ENCODE measurements at regions not wholly inside any gene's neighbourhood (a gene's known extent, or its start where the extent isn't known, plus 50 kb on each side); places are given as distances from the start of the nearest gene placed in this dataset.
"Not testable (repeated sequence)": the region's sequence is repeated elsewhere in the genome, so short reads cannot be mapped to it uniquely, and the experiment has no call there.

GRCh38 chr3:5699313-5699712 lies 511.8 kb downstream of the EDEM1 start:
- DNase-seq (ENCODE audit: extremely low read depth in 1 of 11, low read depth in 9 of 11, low spot score in 4 of 11), result no peak

DNA sequence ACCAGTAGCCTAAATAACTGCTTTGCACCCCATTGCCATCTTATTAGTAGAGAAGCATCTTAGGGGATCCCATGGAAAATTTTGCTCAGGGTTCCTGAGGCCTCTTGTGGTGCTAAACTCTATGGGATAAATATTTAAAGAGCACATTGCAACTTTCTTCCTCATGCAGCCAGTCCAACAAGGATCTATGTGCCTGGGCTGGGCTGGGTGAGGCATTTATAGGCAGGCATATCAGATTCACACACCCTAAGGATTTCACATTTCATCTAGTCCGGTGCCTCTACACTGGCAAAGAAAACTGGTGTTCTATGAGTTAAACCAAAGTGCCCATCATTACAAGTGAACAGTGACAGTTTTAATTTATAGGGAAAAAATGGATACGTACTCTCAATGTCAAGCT lies 512.3 kb downstream of the EDEM1 start:
- DNase-seq (ENCODE audit: extremely low read depth in 1 of 11, low read depth in 9 of 11, low spot score in 4 of 11), result no peak

DNA sequence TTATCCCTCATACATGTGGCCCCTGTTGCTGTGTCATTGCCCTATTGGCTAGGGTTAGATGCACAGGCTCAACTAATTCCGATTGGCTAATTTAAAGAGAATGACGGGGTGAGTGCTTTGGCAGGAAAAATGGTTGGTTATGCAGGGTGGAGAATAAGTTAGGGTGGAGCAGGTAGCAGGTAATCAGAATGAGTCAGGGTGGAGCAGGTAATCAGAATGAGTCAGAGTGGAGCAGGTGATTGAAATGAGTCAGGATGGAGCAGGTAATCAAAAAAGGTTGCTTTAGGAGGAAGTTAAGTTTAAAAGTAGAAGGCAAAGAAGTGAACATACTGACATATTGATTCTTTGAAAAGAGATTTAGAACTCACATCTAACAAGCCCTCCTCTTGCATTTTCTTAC lies 513.5 kb downstream of the EDEM1 start:
- DNase-seq (ENCODE audit: extremely low read depth in 1 of 11, low read depth in 9 of 11, low spot score in 4 of 11), result not testable (repeated sequence)

- no peak for DNase-seq (ENCODE audit: extremely low read depth in 1 of 11, low read depth in 9 of 11, low spot score in 4 of 11)
Measured at GRCh38 chr3:5707794-5708193, 520.3 kb downstream of the EDEM1 start.

DNA sequence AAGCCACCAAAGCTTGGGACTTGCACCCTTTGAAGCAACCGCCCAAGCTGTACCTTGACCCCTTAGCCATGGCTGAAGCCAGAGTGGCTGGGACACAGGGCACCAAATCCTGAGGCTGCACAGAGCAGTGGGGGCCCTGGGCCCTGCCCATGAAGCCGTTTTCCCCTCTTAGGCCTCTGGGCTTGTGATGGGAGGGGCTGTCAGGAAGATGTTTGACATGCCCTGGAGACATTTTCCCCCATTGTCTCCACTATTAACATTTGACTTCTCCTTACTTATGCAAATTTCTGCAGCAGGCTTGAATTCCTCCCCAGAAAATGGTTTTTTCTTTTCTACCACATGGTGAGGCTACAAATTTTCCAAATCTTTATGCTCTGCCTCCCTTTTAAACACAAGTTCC lies 522.2 kb downstream of the EDEM1 start:
- DNase-seq (ENCODE audit: extremely low read depth in 1 of 11, low read depth in 9 of 11, low spot score in 4 of 11), result no peak

GRCh38 chr3:5710718-5711117 lies 523.2 kb downstream of the EDEM1 start:
- DNase-seq (ENCODE audit: extremely low read depth in 1 of 11, low read depth in 9 of 11, low spot score in 4 of 11), result no peak

DNA sequence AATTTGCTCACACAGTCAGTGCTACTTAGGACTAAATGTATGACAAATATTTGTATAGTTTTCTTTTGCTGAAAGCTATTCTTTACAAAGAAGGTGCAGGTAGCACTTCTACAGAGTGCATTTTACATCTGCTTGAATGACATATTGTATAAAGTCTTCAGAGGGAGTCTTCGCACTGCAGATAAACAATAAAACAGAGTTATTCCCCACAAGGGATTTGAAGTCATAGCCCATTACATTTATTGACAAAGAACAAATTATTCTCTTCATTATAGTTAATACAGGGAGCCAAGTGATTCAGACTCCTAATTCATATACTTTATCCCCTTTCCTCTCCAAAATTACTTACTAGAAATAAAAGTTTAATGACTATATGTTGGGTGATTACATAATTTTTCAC lies 529.7 kb downstream of the EDEM1 start:
- DNase-seq (ENCODE audit: extremely low read depth in 1 of 11, low read depth in 9 of 11, low spot score in 4 of 11), result no peak

DNA sequence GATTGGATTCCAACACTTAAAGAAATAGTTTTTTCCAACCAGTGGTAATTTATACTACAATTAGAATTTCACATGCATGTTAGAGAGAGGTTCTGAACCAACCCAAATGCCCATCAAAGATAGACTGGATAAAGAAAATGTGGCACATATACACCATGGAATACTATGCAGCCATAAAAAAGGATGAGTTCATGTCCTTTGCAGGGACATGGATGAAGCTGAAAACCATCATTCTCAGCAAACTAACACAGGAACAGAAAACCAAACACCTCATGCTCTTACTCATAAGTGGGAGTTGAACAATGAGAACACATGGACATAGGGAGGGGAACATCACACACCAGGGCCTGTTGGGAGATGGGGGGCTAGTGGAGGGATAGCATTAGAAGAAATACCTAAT lies 532.2 kb downstream of the EDEM1 start:
- DNase-seq (ENCODE audit: extremely low read depth in 1 of 11, low read depth in 9 of 11, low spot score in 4 of 11), result not testable (repeated sequence)

- no peak for DNase-seq (ENCODE audit: extremely low read depth in 1 of 11, low read depth in 9 of 11, low spot score in 4 of 11)
Measured at GRCh38 chr3:5725801-5726200, 538.3 kb downstream of the EDEM1 start.

DNA sequence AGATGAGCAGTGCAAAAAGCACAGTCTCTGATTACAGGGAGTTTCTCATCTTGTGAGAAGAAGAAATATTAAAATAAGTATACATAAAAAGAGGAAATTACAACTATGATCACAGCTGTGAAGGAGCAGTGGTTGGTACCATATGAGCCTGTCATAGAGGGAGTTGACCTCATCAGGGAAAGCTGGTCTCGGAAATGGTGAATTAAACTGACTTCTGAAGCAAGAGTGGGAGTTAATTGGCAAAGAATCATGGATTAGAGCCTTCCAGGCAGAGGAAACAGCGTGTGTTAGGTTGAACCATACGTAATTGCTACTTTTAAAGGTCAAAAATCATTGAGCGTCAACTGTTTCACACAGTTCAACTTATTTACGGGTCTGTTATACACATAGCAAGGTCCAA lies 539.1 kb downstream of the EDEM1 start:
- DNase-seq (ENCODE audit: extremely low read depth in 1 of 11, low read depth in 9 of 11, low spot score in 4 of 11), result no peak

- DNase-seq (ENCODE audit: extremely low read depth in 1 of 11, low read depth in 9 of 11, low spot score in 4 of 11), result no peak
Measured at GRCh38 chr3:5727743-5728484, 540.4 kb downstream of the EDEM1 start.

GRCh38 chr3:5729852-5730251 lies 542.3 kb downstream of the EDEM1 start:
- DNase-seq (ENCODE audit: extremely low read depth in 1 of 11, low read depth in 9 of 11, low spot score in 4 of 11), result no peak

- DNase-seq (ENCODE audit: extremely low read depth in 1 of 11, low read depth in 9 of 11, low spot score in 4 of 11), result no peak
Measured at GRCh38 chr3:5731100-5731499, 543.6 kb downstream of the EDEM1 start.

DNA sequence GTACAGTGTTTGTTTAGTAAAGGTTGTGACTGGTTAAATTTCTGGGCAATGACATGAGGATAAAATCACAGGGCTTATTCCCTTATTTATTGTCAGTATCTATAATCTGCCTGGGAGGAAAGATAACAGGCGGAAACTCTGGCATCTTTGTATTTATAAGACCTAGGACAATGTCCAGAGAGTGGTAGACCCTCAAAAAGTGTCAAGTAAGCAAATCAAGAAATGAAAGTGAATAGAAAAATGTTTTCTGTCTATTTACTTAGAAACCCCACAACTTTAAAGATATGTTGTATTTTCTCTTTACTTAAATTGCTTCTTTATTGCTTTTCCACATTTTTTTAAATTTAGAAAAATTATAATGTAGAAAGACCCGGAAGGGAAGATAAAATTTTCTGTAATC lies 544.6 kb downstream of the EDEM1 start:
- DNase-seq (ENCODE audit: extremely low read depth in 1 of 11, low read depth in 9 of 11, low spot score in 4 of 11), result no peak

DNA sequence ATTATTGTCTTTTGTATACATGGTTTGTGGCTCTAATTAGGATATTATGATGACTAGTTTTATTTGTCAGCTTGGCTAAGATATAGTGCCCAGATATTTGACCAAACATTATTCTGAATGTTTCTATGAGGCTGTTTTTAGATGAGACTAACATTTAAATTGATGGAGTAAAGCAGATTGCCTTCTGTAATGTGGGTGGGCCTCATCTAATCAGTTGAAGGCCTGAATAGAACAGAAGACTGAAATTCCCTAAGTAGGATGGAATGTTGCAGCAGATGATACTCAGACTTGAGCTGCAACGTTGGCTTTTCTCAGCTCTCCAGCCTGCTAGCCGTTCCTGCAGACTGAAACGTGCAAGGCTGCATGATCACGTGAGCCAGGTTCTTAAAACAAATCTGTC lies 546.5 kb downstream of the EDEM1 start:
- no peak for DNase-seq (ENCODE audit: extremely low read depth in 1 of 11, low read depth in 9 of 11, low spot score in 4 of 11)

DNA sequence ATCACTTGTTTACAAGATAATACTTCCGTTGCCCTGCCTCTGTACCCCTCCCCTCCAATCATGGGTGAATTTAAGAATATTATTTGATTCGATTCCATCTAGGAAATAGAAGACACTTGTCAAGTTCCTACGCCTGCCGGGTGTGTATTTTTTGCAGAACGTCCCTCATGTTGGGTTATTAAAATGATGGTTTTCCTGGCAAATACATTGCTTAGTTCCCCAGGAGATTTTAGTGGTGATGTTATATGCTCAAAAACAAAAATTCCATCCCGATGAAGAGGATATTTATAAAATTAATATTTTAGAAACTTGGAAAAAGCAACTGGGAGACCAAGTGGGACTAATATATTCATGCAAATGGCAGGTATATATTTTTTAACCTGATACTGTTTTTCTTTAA lies 548.4 kb downstream of the EDEM1 start:
- no peak for DNase-seq (ENCODE audit: extremely low read depth in 1 of 11, low read depth in 9 of 11, low spot score in 4 of 11)

DNA sequence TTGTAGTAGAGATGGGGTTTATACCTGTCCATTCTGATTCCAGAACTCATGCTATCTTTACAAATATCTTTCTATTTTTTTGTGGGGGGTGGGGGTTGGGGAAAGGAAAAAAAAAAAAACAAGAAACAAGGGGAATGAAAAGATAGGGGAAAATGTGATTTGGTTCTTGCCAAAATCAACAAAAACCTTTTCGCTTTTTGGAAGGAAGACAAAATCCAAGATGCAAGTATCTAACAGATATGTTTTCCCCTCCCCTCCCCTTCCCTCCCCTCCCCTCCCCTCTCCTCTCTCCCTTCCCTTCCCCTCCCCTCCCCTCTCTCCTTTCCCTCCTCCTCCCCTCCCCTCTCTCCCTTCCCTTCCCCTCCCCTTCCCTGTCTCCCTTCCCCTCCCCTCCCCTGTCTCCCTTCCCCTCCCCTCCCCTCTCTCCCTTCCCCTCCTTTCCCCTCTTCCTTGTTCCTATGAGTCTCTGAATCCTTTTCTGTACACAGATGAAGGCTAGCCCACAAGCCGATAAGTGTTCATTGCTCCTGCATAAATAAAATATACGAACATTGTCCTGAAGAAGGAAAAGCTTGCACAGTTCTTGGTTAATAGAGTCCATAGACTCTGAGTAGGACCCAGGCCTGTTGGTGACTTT lies 551.9 kb downstream of the EDEM1 start:
- DNase-seq (ENCODE audit: extremely low read depth in 1 of 11, low read depth in 9 of 11, low spot score in 4 of 11), result no peak

- no peak for DNase-seq (ENCODE audit: extremely low read depth in 1 of 11, low read depth in 9 of 11, low spot score in 4 of 11)
Measured at GRCh38 chr3:5739949-5740348, 552.4 kb downstream of the EDEM1 start.

DNA sequence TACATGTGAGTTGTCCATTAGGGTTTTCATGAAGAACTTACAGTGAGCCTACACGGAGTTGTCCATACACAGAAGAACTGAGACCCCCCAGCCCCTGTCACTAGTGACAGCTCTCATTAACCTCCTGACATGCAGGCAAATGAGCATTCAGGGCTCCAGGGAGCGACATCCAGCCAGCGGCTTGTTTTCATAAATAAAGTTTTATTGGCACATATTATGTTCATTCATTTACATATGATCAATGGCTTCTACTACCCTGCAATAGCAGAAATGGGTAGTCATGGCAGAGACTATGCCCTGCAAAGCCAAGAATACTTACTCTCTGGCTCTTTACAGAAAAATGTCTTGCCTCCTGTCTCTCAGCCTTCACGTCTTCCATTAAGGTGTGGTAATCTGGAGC lies 553.5 kb downstream of the EDEM1 start:
- no peak for DNase-seq (ENCODE audit: extremely low read depth in 1 of 11, low read depth in 9 of 11, low spot score in 4 of 11)

DNA sequence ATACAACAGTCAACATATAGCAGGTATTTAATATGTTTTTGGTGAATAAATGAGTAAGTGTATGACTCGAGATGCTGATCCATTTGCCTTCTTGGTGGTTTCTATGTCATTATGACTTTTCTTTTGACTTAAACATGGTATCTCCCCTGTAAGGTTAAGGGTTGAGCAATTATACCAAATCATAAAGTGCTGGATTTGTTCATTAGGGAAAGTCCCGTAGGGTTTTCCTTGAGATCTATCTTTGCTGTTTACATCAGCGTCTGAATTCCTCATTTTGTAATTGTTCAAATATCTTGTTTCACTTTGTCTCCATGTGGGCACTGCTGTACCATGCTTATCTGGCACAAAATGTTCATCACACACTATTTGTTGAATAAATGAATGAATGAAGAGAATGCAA lies 562.6 kb downstream of the EDEM1 start:
- no peak for DNase-seq (ENCODE audit: extremely low read depth in 1 of 11, low read depth in 9 of 11, low spot score in 4 of 11)

Data from renal cortex interstitium (tissue), 11 donors.